DMS114 treated with DMSO at 0.1 percent for 48 hours (cell line): ENCODE measurements at regions not wholly inside any gene's neighbourhood (a gene's known extent, or its start where the extent isn't known, plus 50 kb on each side); places are given as distances from the start of the nearest gene placed in this dataset.
"Not testable (repeated sequence)": the region's sequence is repeated elsewhere in the genome, so short reads cannot be mapped to it uniquely, and the experiment has no call there.

ENCODE experiments used
- DNase-seq: peaks from one replicate; lab custom pipeline; 2025; ENCODE audit not compliant: unreplicated experiment; lab: John Stamatoyannopoulos, UW

GRCh38 chr5:135143682-135144081, 109.7 kb upstream of the PITX1 start:
- DNase-seq = not testable (repeated sequence)

- no peak for DNase-seq
These were observed 107.6 kb upstream of the PITX1 start for GRCh38 chr5:135141303-135142268.

DNA sequence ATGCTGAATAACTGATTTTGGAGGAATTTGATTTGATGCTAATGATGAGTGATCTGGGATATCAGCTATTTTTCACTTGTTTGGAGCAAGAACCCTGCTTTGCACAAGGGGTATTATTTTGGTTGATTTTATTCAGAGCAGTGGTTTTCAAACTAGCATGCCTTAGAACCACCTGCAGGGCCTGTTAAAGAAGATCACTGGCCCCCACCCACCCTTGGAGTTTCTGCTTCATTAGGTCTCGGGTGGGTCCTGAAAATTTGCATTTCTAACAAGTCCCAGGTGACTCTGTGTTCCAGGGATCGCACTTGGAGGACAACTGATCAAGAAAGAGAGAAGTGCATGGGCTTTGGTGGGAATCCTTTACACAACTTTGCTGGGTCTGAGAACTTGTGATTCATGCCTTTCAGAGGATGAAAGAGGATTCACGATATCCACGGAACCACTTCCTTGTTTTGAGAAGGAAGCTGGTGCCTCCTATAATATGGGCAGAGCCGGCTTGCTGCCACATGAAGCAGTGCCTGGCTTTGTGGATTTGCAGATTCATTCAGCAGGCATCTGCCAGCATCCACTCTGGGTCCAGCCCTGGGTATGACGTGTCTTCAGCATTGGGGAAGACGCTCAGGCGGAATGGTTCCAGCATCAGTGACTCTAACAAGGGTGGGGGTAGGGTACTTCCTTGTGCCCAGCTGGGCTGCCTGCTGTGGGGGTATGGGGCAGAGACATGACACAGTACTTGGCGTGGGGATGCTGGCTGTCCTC, 106.6 kb upstream of the PITX1 start:
- no peak for DNase-seq

DNA sequence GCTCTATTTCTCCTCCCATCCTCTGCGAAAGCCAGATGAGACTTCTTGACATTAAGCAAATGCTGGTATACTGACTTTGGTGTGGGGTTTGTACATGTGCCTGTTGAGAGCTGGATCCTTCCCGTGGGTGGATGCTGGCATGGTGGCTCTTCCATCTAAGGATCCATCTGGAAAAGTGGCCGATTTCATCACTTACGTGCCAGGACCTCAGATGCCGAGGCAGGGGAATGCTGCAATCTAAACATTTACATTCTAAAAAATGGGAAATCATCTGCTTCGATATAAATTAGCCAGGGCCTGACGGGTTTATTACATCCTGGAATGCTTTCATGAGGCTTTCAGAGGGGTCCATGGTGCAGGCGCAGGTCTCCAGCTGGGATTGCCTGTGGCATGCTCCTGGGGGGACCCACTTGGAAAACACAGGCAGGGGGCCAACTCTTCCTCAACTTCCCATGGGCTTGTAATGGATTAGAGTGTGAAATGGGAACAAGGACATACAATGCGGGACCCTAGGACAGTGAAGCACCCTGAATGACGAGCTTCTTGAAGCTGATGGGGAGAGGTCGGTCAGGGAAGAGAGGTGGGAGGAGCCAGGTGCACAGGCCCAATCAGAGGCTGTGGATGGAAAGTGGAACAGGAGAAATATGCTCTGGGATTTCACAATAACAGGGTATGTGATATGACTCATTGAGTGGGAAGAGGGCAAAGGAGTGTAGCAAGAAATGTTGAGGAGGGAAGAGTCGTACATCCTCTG, 105.5 kb upstream of the PITX1 start:
- no peak for DNase-seq

DNA sequence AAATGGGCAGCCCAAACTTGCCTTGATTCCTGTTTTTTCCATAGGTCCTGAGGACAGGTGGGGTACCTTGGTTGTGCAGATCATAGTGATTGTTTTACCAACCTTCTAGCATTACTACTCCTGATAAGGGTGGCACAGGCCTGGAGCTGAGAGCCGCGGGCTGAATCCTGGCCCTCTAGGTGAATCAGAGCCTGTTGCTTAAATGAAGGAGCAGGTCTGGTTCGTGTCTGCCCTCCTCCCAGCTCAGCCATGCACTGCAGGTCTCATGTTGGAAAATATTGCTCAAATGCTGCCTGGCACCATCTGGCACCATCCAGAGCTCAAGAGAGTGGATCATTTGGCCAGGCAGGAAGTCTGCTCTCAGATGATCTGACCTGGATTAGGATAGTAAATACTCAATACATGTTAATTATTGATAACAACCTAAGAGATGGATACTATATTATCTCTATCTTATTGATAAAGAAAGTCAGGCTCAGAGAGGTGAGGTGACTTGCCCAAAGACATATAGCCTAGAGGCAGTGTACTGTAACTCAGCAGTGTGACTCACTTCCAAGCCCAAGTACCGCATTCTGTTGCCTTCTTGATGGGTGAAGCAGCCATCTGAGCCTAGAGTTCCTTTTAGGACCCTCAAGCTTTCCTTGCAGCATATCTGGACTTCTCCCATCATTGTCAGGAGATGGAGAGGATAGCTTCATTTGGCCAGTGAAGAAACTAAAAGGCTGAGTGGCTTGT, 104.3 kb upstream of the PITX1 start:
- DNase-seq = no peak

DNA sequence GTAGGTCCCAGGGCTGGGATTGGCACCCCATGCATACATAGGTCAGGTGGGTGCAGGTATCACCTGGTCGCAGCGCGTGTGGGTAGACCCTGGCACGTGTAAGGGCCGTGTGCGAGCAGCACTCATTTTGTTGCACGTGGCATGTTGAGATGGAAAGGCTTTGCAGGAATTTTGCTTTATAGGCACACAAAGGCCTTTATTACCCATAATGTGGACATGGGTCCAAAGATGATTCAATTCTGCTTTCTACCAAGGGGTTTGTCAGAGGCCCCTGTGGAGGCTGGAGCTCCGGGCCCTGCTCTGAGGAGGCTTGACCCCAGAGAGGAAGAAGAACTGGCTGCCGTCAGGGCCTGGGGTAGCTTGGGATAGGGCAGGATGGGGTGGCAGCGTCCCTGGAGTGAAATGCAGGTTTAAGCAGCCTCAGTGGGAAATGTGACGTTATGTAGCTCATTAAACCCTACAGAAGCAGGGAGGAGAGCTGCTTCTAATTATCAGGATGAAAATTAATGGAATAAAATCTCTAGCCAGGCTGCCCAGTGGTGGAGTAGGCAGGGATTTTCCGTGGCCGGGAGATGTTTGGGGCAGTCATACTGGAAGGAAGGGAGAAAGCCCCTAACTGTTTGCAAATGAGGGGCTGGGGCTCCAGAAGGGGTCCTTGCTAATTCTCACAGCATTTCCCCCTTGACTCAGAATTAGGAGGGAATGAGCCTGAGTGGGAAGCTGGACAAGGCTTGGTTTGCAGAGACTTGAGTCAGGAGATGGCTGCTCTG, 103.3 kb upstream of the PITX1 start:
- DNase-seq = no peak

DNA sequence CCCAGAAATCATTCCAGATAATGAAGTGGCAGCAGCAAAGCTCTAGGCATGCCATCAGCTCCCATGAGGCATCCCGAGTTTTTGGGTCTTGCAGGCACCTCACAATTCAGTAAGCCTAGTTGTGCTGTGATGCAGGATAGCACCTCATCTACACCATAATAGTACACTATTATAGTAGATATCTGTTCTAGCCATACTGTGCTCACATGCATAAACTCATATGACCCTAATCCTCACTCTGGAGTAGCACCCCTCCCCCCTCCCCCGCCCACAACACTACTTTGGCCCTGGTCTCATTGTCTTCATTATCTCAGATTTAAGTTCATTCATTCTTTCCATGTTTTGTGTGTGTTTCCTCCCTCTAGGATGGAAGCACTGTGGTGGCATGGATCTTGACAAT, 102.5 kb upstream of the PITX1 start:
- no peak for DNase-seq

DNA sequence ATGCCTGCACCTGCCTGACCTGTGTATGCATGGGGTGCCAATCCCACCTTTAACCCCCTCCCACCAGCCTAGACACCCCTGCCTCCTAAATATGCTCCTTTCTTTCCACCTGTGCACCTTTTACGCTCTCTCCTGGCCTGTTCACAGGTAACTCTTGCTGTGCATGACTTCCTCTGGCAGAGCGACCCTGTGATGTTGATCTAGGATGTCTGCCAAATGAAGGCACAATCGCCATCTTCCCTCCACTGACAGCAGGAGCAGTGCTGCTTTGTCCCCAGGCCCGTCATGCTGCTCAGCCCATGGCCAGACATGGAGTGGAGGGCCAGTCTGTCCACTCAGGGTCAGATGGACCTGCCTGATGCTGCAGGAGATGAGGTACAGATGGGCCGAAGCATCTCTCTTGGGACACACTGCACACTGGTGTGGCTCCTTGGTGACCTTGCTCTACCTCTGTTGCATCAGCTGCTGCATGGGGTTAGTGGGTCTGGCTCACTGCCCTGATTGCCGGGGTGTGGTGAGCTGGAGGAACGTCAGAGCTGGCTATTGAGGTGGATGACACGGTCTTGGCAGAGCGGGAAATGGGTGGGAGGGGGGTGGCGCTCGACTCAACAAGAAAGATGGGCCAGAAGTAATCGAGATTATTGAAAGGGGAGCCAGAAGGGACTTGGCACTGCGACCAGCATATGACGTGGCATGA, 101.7 kb upstream of the PITX1 start:
- DNase-seq = no peak

- DNase-seq = no peak
These were observed 100.8 kb upstream of the PITX1 start for GRCh38 chr5:135134691-135135381.

DNA sequence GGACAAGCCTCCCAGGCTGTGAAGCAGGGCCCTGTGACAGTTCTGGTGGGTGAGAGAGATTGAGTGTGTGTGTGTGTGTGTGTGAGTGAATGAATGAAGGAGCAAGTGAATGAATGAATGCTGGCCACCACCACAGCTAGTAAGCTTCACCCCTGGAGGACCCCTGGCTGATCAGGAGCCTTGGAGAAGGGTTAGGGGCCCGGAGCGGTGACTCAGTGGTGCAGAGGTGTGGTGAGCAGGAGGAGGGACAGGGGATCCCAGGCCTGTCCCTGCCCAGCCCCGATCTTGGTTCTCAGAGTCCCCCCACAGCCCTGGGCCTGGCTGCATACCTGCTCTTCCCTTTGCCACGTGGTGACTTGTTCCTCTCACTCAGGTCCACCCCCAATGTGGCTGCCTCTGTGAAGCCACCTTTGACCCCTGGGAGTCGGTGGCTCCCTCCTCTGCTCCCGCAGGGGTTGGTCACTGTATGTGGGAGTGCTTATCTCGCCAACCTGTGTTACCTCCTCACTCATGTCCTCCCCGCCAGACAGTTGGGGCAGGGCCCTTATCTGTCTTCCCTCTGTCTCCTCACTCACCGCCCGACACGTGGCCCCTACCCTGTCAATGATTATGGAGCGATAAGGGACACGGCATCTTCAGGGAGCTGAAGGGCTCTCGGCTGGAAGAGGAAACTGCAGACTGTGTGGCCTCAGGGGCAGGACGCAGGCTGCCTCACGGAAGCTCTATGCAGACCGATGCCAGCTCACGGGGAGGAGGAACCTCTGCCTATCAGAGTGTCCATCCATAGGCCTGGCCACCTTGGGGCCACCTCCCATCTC, 99.9 kb upstream of the PITX1 start:
- DNase-seq = no peak

DNA sequence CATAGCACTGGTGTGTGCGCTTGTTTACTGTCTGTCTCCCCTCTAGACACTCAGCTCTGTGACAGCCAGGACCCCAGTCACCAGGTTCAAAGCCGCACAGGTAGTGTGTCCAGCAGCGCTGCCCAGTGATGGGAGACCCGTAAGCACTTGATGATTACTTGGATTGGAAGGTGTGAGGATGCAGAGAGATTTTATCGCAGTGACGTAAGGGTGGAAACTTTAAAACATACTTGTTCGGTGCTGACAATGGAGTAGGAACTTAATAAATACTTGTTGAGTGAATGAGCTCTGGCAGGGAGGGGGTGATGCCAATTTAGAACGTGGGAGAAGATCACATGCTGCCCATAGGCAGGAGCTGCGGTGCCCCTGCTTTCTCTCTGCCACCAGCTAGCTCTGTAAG, 99.2 kb upstream of the PITX1 start:
- DNase-seq = no peak

GRCh38 chr5:135131801-135132680, 98.0 kb upstream of the PITX1 start:
- no peak for DNase-seq

DNA sequence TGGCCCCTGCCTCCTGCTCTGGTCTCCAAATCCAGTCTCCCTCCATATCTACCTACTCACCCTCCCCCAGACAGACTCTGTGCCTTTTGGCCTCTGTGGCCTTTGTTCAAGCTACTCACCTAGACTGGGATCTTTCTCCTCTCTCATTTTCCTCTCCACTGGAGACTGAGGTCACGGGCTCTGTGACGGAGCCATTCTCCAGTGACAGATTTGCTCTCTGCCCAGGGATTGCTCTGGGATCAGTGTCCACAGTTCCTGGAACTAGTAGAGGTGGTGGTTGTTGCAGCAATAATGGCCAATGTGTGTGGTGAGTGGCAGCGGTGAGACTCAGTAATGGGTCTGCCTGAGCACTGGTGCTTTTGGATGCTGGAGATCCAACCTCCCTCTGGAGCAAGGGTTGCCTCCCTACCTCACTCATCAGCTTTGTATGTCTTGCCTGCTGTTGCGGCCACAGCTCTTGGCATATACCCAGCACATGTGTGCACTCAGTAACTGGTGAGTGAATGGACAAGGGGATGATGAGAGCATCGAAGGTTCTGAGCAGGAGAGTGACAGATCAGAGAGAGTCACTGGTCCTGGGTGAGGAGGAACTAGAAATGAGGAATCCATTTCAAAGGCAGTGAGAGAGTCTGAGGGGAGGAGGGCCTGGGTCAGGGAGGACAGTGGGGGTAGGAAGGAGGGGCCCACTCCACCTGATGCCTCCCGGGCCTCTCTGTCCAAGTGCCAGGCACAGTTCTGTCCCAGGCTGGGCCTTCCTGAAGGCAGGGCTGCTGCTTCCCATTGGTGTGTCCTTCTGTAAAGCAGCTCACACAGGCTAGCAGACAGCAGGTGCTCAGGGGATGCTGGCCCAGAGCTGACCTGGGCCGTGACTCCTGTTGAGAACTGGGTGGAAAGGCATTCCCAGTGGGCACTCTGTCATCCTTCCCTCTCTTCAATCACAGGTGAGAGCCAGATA, 96.5 kb upstream of the PITX1 start:
- DNase-seq = no peak

DNA sequence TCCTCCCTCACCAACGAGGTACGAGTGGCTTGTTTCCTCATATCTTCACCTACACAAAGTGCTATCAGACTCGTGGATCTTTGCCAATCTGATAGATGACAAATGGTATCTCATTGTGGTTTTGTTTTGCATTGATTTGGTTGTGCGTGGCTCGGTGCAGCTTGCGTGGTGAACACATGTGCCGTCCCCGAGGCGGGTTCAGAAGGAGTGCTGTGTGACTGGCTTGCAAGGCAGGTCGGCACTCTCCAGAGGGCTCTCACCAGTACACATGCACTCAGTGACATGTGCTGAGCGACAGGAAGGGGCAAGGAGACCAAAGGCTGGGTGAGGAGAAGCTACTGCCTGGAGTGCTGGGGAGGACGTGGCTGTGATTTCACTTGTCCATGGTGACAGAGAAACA, 95.3 kb upstream of the PITX1 start:
- no peak for DNase-seq

GRCh38 chr5:135128361-135128760, 94.3 kb upstream of the PITX1 start:
- no peak for DNase-seq
